GM23338 (cell line): ENCODE measurements at regions not wholly inside any gene's neighbourhood (a gene's known extent, or its start where the extent isn't known, plus 50 kb on each side); places are given as distances from the start of the nearest gene placed in this dataset.

ENCODE experiments used
- ATAC-seq: fragments of 200-7000 bp; cut with Tn5 transposase; 3 replicates; pipeline ENCODE4 v1.9.1; 2020
- DNase-seq: peaks from one replicate; pipeline ENCODE4 v3.0.0-alpha.2; 2015; ENCODE audit warnings: low spot score
- H2AFZ ChIP-seq: fragments of 200-600 bp; sonication (generic); 2 replicates; pipeline ENCODE4 v1.8.0; 2016; ENCODE audit warnings: antibody characterized with exemption, mild to moderate bottlenecking, moderate library complexity
- H3F3A ChIP-seq: fragments of 200-600 bp; sonication (generic); replicated peaks from 2 replicates; pipeline ENCODE4 v1.8.0; 2017; ENCODE audit warnings: antibody characterized with exemption, mixed run types, low read depth
- H3K27ac ChIP-seq: fragments of 200-600 bp; sonication (generic); 2 replicates; pipeline ENCODE4 v1.6.1; 2016; ENCODE audit warnings: low read depth
- H3K27me3 ChIP-seq: fragments of 200-600 bp; sonication (generic); 2 replicates; pipeline ENCODE4 v1.8.0; 2016; ENCODE audit warnings: mild to moderate bottlenecking, mixed run types, moderate library complexity; ENCODE audit not compliant: insufficient read depth
- H3K36me3 ChIP-seq: fragments of 200-600 bp; sonication (generic); 2 replicates; pipeline ENCODE4 v1.8.0; 2016; ENCODE audit warnings: mild to moderate bottlenecking; ENCODE audit not compliant: insufficient read depth
- H3K4me1 ChIP-seq: fragments of 200-600 bp; sonication (generic); 2 replicates; pipeline ENCODE4 v1.8.0; 2016; ENCODE audit warnings: mild to moderate bottlenecking, moderate library complexity; ENCODE audit not compliant: insufficient read depth
- H3K4me2 ChIP-seq: fragments of 200-600 bp; sonication (generic); 2 replicates; pipeline ENCODE4 v1.7.1; 2017; ENCODE audit warnings: mixed run types
- H3K4me3 ChIP-seq: fragments of 200-600 bp; sonication (generic); 2 replicates; pipeline ENCODE4 v1.6.1; 2016; ENCODE audit warnings: mixed run types
- H3K79me2 ChIP-seq: fragments of 200-600 bp; sonication (generic); replicated peaks from 2 replicates; pipeline ENCODE4 v1.8.0; 2017; ENCODE audit warnings: mild to moderate bottlenecking; ENCODE audit not compliant: insufficient read depth
- H3K9me2 ChIP-seq: fragments of 200-600 bp; sonication (generic); 2 replicates; pipeline ENCODE4 v1.8.0; 2017; ENCODE audit not compliant: insufficient read depth
- H4K20me1 ChIP-seq: fragments of 200-600 bp; sonication (generic); replicated peaks from 2 replicates; pipeline ENCODE4 v1.8.0; 2017; ENCODE audit warnings: mild to moderate bottlenecking; ENCODE audit not compliant: insufficient read depth
- H3K27ac Mint-ChIP-seq: 2 replicates; pipeline ENCODE4 v1.8.0; 2020; ENCODE audit warnings: inconsistent platforms, mild to moderate bottlenecking, moderate library complexity, mixed read lengths
- H3K27me3 Mint-ChIP-seq: 3 replicates; pipeline ENCODE4 v1.8.0; 2022; ENCODE audit warnings: low read depth, mild to moderate bottlenecking, moderate library complexity, mixed read lengths, inconsistent platforms; ENCODE audit not compliant: insufficient read depth, poor library complexity
- H3K36me3 Mint-ChIP-seq: 3 replicates; pipeline ENCODE4 v1.8.0; 2021; ENCODE audit warnings: low read depth, mild to moderate bottlenecking, inconsistent platforms, moderate library complexity, mixed read lengths
- H3K4me1 Mint-ChIP-seq: 3 replicates; pipeline ENCODE4 v1.8.0; 2020; ENCODE audit warnings: mild to moderate bottlenecking, inconsistent platforms, mixed read lengths
- H3K4me3 Mint-ChIP-seq: 3 replicates; pipeline ENCODE4 v1.8.0; 2021; ENCODE audit warnings: moderate library complexity, mild to moderate bottlenecking, inconsistent platforms, mixed read lengths
- H3K9me3 Mint-ChIP-seq: 3 replicates; pipeline ENCODE4 v1.8.0; 2020; ENCODE audit warnings: moderate library complexity, mild to moderate bottlenecking, inconsistent platforms, mixed read lengths
- CREB1 ChIP-seq: fragments of 250-450 bp; sonication (Bioruptor Pico); IDR thresholded peaks from 2 replicates; pipeline ENCODE4 v1.5.0; 2020; ENCODE audit warnings: low read depth, mild to moderate bottlenecking, moderate library complexity
- CTCF ChIP-seq, 2 experiments: fragments of 200-600 bp in 1 of 2; sonication (generic) in 1 of 2; conservative IDR thresholded peaks; 2 replicates each; pipeline versions ENCODE4 v1.5.1 to v1.6.1; 2016 to 2017; ENCODE audit warnings: antibody characterized with exemption in 2 of 2, low read depth in 2 of 2, mild to moderate bottlenecking in 2 of 2, moderate library complexity in 1 of 2
- EZH2 ChIP-seq: fragments of 200-600 bp; sonication (generic); IDR thresholded peaks from one replicate; pipeline ENCODE4 v1.8.0; 2017; ENCODE audit warnings: antibody characterized with exemption, mild to moderate bottlenecking, low read depth; ENCODE audit not compliant: unreplicated experiment
- EZH2phosphoT487 ChIP-seq: fragments of 200-600 bp; sonication (generic); IDR thresholded peaks from one replicate; pipeline ENCODE4 v1.8.1; 2018; ENCODE audit warnings: antibody characterized with exemption; ENCODE audit not compliant: unreplicated experiment
- JUNB ChIP-seq: IDR thresholded peaks from one replicate; pipeline ENCODE4 v1.6.1; 2016; ENCODE audit warnings: antibody characterized with exemption; ENCODE audit not compliant: unreplicated experiment
- NANOG ChIP-seq: IDR thresholded peaks from 2 replicates; pipeline ENCODE4 v1.6.1; 2016; ENCODE audit warnings: antibody characterized with exemption, borderline replicate concordance
- POLR2AphosphoS5 ChIP-seq: IDR thresholded peaks from 2 replicates; pipeline ENCODE4 v1.6.1; 2016; ENCODE audit warnings: antibody characterized with exemption, low read depth
- STAT1 ChIP-seq: IDR thresholded peaks from one replicate; pipeline ENCODE4 v1.6.1; 2016; ENCODE audit warnings: antibody characterized with exemption; ENCODE audit not compliant: unreplicated experiment
- ZNF114 ChIP-seq: fragments of 250-450 bp; sonication (Bioruptor Pico); IDR thresholded peaks from 2 replicates; pipeline ENCODE4 v1.5.0; 2020; ENCODE audit warnings: mild to moderate bottlenecking, moderate library complexity
- ZNF331 ChIP-seq: fragments of 250-450 bp; sonication (Bioruptor Pico); IDR thresholded peaks from 2 replicates; pipeline ENCODE4 v1.5.0; 2020; ENCODE audit warnings: low read depth, mild to moderate bottlenecking, moderate library complexity
- TF ChIP-seq, protein P1 (sequence below): IDR thresholded peaks from one replicate; pipeline ENCODE4 v1.6.1; 2018; ENCODE audit warnings: antibody characterized with exemption; ENCODE audit not compliant: unreplicated experiment
- TF ChIP-seq, protein P2 (sequence below): fragments of 250-450 bp; sonication (Bioruptor Pico); IDR thresholded peaks from 2 replicates; pipeline ENCODE4 v1.5.0; 2020; ENCODE audit warnings: mild to moderate bottlenecking, moderate library complexity
- TF ChIP-seq, protein P3 (sequence below): IDR thresholded peaks from 2 replicates; pipeline ENCODE4 v1.6.1; 2016; ENCODE audit warnings: antibody characterized with exemption

DNA sequence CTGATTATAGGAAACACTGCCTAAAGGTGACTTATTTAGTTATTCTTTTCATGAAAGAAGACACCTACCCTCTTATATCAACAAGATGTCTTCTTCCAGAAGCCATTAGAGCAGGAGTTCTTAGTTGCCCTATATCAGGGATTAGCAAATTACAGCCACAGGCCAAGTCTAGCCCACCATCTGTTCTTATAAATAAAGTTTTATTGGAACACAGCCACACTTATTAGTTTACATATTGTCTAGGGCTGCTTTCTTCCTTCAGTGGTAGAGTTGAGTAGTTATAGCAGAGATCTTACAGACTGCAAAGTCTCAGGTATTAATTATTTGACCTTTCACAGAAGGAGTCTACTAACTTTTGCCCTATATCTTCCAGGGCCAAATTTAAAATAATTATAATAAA, 157.2 kb upstream of the NOCT start:
- Histone ChIP-seq H2AFZ (no peak overlapping the region), H3K79me2 (no peaks in the 10 kb centered on the region), H3K4me1 (no peaks in the 10 kb centered on the region), H3K9me2 (peaks cover 5% of the 10 kb centered on the region; the same call in 1 of the 2 replicates), H3K4me2 (no peak overlapping the region), H3F3A (no peaks in the 10 kb centered on the region), H3K27ac (no peak overlapping the region), H3K36me3 (peaks cover 4% of the 10 kb centered on the region; the same call in 1 of the 2 replicates), H4K20me1 (no peaks in the 10 kb centered on the region), H3K4me3 (no peak overlapping the region), H3K27me3 (no peaks in the 10 kb centered on the region)
- no peak for ATAC-seq
- Mint-ChIP-seq H3K36me3 (peaks cover 9% of the 10 kb centered on the region), H3K4me3 (no peak overlapping the region), H3K27me3 (peaks cover 3% of the 10 kb centered on the region), H3K9me3 (peaks cover 12% of the 10 kb centered on the region), H3K27ac (no peak overlapping the region), H3K4me1 (no peaks in the 10 kb centered on the region)
- no peak for DNase-seq
- TF ChIP-seq POLR2AphosphoS5 (no peak), EZH2 (no peak), ZNF114 (CRISPR knock-in tag) (no peak), NANOG (no peak), CTCF (conservative IDR thresholded peaks at IDR 0.05; ENCODE audit: low read depth in 2 of 2) (no peak), STAT1 (no peak), JUNB (no peak), ZNF331 (CRISPR knock-in tag) (no peak), CREB1 (CRISPR knock-in tag) (no peak), EZH2phosphoT487 (no peak)
- TF ChIP-seq, protein P1, sequence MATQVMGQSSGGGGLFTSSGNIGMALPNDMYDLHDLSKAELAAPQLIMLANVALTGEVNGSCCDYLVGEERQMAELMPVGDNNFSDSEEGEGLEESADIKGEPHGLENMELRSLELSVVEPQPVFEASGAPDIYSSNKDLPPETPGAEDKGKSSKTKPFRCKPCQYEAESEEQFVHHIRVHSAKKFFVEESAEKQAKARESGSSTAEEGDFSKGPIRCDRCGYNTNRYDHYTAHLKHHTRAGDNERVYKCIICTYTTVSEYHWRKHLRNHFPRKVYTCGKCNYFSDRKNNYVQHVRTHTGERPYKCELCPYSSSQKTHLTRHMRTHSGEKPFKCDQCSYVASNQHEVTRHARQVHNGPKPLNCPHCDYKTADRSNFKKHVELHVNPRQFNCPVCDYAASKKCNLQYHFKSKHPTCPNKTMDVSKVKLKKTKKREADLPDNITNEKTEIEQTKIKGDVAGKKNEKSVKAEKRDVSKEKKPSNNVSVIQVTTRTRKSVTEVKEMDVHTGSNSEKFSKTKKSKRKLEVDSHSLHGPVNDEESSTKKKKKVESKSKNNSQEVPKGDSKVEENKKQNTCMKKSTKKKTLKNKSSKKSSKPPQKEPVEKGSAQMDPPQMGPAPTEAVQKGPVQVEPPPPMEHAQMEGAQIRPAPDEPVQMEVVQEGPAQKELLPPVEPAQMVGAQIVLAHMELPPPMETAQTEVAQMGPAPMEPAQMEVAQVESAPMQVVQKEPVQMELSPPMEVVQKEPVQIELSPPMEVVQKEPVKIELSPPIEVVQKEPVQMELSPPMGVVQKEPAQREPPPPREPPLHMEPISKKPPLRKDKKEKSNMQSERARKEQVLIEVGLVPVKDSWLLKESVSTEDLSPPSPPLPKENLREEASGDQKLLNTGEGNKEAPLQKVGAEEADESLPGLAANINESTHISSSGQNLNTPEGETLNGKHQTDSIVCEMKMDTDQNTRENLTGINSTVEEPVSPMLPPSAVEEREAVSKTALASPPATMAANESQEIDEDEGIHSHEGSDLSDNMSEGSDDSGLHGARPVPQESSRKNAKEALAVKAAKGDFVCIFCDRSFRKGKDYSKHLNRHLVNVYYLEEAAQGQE, result no peak
- TF ChIP-seq, protein P2, sequence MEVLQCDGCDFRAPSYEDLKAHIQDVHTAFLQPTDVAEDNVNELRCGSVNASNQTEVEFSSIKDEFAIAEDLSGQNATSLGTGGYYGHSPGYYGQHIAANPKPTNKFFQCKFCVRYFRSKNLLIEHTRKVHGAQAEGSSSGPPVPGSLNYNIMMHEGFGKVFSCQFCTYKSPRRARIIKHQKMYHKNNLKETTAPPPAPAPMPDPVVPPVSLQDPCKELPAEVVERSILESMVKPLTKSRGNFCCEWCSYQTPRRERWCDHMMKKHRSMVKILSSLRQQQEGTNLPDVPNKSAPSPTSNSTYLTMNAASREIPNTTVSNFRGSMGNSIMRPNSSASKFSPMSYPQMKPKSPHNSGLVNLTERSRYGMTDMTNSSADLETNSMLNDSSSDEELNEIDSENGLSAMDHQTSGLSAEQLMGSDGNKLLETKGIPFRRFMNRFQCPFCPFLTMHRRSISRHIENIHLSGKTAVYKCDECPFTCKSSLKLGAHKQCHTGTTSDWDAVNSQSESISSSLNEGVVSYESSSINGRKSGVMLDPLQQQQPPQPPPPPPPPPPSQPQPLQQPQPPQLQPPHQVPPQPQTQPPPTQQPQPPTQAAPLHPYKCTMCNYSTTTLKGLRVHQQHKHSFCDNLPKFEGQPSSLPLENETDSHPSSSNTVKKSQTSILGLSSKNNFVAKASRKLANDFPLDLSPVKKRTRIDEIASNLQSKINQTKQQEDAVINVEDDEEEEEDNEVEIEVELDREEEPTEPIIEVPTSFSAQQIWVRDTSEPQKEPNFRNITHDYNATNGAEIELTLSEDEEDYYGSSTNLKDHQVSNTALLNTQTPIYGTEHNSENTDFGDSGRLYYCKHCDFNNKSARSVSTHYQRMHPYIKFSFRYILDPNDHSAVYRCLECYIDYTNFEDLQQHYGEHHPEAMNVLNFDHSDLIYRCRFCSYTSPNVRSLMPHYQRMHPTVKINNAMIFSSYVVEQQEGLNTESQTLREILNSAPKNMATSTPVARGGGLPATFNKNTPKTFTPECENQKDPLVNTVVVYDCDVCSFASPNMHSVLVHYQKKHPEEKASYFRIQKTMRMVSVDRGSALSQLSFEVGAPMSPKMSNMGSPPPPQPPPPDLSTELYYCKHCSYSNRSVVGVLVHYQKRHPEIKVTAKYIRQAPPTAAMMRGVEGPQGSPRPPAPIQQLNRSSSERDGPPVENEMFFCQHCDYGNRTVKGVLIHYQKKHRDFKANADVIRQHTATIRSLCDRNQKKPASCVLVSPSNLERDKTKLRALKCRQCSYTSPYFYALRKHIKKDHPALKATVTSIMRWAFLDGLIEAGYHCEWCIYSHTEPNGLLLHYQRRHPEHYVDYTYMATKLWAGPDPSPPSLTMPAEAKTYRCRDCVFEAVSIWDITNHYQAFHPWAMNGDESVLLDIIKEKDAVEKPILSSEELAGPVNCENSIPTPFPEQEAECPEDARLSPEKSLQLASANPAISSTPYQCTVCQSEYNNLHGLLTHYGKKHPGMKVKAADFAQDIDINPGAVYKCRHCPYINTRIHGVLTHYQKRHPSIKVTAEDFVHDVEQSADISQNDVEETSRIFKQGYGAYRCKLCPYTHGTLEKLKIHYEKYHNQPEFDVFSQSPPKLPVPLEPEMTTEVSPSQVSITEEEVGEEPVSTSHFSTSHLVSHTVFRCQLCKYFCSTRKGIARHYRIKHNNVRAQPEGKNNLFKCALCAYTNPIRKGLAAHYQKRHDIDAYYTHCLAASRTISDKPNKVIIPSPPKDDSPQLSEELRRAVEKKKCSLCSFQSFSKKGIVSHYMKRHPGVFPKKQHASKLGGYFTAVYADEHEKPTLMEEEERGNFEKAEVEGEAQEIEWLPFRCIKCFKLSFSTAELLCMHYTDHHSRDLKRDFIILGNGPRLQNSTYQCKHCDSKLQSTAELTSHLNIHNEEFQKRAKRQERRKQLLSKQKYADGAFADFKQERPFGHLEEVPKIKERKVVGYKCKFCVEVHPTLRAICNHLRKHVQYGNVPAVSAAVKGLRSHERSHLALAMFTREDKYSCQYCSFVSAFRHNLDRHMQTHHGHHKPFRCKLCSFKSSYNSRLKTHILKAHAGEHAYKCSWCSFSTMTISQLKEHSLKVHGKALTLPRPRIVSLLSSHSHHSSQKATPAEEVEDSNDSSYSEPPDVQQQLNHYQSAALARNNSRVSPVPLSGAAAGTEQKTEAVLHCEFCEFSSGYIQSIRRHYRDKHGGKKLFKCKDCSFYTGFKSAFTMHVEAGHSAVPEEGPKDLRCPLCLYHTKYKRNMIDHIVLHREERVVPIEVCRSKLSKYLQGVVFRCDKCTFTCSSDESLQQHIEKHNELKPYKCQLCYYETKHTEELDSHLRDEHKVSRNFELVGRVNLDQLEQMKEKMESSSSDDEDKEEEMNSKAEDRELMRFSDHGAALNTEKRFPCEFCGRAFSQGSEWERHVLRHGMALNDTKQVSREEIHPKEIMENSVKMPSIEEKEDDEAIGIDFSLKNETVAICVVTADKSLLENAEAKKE (CRISPR knock-in tag), result no peak
- TF ChIP-seq, protein P3, sequence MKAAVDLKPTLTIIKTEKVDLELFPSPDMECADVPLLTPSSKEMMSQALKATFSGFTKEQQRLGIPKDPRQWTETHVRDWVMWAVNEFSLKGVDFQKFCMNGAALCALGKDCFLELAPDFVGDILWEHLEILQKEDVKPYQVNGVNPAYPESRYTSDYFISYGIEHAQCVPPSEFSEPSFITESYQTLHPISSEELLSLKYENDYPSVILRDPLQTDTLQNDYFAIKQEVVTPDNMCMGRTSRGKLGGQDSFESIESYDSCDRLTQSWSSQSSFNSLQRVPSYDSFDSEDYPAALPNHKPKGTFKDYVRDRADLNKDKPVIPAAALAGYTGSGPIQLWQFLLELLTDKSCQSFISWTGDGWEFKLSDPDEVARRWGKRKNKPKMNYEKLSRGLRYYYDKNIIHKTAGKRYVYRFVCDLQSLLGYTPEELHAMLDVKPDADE, result no peak
